Ishikawa (cell line): ENCODE measurements at regions not wholly inside any gene's neighbourhood (a gene's known extent, or its start where the extent isn't known, plus 50 kb on each side); places are given as distances from the start of the nearest gene placed in this dataset.

Experiments used
- EP300 ChIP-seq: IDR thresholded peaks from 2 replicates; pipeline ENCODE4 v1.6.1; 2012; ENCODE audit warnings: borderline replicate concordance
- REST ChIP-seq: IDR thresholded peaks from 2 replicates; pipeline ENCODE4 v1.6.1; 2012; ENCODE audit warnings: low read depth, mild to moderate bottlenecking
- TAF1 ChIP-seq: IDR thresholded peaks from 2 replicates; pipeline ENCODE4 v1.6.1; 2012; ENCODE audit warnings: low read depth, mild to moderate bottlenecking
- TCF12 ChIP-seq: IDR thresholded peaks from 2 replicates; pipeline ENCODE4 v1.6.1; 2012; ENCODE audit warnings: low read depth
- YY1 ChIP-seq: IDR thresholded peaks from 2 replicates; pipeline ENCODE4 v1.6.1; 2012; ENCODE audit warnings: low read depth
- ZBTB7A ChIP-seq: IDR thresholded peaks from 2 replicates; pipeline ENCODE4 v1.6.1; 2012; ENCODE audit warnings: low read depth

DNA sequence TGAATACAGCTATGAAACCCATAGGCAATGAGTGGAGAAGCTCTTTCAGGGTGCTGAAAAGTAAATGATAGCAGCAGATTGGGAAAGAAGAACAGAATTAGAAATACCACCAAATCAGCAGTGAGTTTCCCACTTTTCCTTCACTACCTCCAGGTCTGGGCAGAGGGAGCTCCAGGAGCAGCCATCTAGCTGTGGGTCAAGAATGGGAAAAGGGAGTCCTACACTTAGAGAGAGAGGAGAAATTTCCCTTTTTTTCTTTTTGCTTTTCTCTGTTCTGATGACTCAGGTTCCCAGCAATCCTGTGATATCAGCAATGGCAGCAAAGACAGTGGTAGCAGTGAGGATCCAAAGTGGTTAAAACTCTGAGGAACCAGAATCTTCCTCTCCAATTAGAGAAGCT is 263.9 kb downstream of the NXPE2 start:
- TF ChIP-seq ZBTB7A = no peak
- TF ChIP-seq REST = no peak
- no peak for TF ChIP-seq TAF1
- no peak for TF ChIP-seq TCF12
- TF ChIP-seq EP300 = no peak
- no peak for TF ChIP-seq YY1
